ENCODE measurements at regions not wholly inside any gene's neighbourhood (a gene's known extent, or its start where the extent isn't known, plus 50 kb on each side); places are given as distances from the start of the nearest gene placed in this dataset.
"Not testable (repeated sequence)": the region's sequence is repeated elsewhere in the genome, so short reads cannot be mapped to it uniquely, and the experiment has no call there.

DNA sequence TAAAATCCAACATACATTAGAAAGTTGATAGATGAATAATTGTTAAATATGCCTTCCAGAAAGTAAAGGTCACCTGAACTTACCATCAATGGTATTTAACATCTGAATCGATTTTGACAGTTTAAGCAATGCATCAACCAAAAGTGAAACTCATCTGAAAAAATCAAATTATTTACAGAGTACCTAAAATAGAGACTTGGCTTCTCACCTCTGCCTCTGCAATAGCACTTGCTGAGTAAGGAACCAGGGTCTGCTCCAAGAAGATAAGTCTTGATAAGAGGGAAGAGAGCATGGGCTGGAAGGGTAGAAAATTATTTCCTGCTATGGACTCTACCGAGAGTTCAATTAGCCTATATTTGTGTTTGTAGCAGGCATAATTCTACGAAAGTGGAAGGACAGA is 868.3 kb downstream of the STIM2 start:
- no peak for DNase-seq (ENCODE audit: low spot score)

DNA sequence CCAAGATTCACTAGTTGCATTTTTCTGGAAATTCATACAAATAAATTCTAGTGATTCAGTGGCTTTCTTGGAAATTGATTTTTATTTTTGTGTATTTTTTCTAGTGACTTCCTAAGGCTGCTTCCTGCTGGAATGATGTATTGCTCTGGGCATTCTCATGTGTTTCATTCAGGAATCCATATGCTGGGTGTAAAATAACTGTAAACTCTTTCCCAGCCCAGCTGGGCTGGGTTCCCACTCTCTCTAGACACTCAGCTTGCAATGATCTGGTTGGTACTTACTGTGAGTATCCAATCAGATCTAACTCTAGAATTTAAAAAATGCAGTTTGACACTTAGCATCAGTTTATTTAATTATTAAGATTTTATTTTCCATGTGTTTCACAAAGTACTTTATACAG is 882.2 kb downstream of the STIM2 start:
- no peak for DNase-seq (ENCODE audit: low spot score)

DNA sequence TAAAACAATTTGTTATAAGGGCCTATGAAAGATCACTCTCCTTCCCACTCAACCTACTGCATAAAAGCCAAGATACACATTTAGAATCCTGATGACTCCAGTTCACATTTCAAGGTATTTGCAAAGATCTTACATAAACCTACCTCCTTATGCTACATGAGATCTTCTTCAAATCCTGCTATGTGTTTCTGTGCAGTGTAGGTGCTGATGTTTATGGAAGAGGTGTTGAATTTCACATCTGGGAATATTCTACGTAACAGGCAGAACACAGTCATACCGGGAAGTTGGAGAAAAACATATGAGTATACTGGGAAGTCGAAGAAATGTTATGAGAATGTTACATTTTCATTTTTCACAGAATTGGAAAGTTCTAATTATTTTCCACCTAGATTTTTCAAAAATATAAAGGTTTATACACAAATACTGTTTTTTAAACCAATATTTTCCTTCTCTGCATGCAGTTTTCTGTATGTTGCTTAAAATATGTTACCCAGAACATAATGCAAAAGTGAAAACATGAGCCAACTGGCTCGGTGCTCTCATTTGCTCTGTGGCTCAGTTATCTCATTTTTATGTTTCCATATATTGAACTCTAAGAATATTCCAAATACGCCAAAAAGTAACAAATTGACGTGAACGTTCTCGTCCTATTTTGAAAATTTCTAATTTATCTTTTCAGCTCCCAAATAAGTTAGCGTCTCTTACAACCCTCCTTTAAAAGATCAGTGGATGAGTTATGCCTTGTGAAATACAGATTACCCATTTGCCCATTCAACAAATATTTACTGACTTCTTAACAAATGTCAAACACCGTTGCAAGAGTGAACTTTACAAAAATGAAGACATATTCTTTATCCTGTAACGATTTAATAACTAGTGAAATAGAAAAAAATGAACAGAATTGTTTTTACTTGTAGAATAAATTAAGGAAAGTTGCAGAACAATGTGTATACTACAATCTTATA is 899.3 kb downstream of the STIM2 start:
- no peak for DNase-seq (ENCODE audit: low spot score)

DNA sequence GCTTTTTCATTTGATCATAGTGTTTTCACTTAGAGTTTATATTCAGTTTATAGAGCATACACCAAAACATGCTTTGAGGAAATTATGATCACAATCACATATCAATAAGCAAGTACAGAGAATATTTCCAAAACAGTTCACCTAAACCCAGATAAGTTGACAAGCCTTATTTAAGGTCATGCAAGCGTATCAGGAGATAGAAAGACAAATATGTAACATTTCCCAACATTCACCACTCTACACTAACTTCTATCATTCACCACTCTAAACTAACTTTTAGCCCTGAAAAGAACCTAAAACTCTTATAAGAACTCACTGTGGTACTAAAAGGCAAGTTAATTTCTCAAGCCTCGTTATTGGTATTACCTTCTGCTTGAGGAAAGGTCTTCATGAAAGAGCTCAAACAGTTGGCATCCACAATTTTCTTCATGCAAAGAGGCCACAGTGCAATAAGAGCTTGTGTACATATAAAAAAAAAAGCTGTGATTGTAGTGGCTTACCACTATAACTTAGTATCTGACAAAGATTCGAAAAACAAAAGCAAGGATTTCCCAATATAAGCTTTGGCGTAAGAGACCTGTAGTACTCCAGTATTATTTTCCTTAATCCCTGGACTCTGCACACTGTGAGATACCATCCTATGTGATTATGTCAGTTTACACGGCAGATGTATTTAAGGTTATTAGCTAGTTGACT is 903.3 kb downstream of the STIM2 start:
- DNase-seq (ENCODE audit: low spot score) = no peak

DNA sequence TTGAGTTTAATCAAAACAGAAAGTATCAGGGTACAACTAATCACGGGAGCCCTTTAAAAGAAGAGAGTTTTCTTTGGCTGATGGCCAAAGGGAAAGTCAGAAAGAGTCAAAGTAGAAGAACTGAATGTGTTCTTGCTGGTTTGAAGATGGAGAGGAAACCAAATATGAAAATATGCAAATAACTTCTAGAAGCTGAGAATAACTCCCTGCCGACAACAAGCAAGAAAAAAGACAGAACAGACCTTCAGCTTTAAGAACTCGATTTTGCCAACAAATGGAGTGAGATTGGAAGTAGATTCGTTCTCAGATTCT is 903.8 kb downstream of the STIM2 start:
- no peak for DNase-seq (ENCODE audit: low spot score)

DNA sequence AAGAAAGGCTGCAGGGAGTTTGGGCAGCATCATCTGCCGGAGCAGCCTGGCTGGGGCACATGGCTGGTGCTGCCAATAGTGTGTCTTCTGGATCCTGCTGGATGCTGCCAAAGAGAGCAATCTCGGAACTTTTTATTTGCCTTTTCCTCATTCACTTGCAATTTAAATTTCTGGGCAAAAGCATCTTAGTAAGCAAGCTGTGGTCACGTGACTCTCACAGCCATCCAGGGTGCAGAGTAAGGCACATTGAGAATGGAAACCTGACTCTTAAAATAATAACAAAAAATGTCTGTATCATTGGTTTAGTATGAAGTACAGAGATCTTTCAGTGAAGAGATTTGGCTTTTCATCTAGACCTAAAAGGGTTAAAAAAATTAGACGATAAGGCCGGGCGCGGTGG is 910.3 kb downstream of the STIM2 start:
- DNase-seq (ENCODE audit: low spot score) = no peak

DNA sequence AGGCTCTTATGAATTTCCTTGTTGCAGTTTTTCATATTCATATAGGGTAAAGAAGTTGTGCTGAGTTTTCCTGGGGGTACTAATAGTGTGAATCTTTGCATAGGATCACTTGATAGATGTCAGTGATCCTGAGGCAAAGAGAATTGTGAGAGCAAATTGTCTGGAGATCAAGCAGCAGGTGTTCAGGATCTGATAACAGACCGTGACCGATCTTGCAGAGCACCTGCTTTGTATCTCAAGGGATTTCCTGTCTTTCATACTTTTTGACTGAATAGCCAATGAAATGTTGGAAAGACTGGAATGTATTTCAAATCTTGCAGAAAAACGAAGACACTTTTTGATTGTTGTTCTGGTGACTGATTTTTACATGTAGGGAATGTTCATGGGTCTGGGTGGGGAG is 914.5 kb downstream of the STIM2 start:
- no peak for DNase-seq (ENCODE audit: low spot score)

DNA sequence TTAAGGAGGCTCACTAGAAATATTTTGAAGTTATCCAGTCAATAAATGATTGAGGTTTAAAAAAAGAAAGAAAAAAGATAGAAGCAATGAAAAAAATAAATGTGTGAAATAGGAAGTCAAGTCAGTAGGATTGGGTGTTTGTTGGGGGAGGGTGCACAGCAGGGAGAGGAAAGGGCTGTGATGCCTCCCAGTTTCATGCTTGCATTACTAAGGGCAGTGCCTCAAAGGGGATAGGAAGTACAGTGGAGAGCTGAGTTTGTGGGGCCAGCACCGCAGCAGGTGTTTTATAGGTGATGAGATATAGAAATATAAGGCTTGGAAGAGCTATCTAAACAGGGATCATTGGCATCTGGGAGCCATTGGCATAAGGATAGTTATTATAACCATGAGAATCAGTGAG is 919.2 kb downstream of the STIM2 start:
- DNase-seq (ENCODE audit: low spot score) = no peak

DNA sequence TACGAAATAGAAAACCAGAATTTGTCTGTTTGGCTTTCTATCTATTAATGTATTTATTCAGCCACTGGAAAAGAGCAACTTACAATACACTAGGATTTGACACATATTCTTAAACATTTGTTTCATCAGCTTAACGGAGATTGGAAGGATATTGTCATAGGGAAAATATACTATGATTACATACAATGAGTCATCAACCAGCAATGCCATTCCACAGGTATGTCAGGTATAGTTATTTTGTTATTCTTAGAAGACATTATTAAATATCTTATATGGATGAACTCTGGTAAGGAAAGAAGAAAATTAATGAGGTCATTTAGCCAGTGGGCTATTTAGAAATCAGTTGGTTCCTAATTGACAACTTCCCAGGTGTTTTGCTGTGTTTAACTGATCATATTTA is 926.6 kb downstream of the STIM2 start:
- no peak for DNase-seq (ENCODE audit: low spot score)

DNA sequence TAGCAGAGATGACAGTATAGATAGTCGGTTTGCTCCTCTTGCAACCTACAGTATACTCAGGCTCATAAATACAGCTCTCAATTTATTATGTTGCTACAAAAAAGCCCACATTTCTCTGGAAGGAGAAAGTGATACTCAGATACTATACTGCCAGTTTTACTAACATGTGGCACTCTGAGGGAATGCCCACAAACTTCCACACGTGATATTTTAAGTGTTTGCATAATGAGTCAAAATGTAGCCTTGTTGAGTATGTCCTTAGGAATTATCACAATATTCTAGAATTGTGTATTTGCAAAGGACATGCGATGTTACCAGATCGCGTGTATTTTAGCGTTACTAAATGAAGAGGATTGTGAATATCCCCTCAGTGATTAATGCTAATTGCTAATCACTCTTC is 929.1 kb downstream of the STIM2 start:
- no peak for DNase-seq (ENCODE audit: low spot score)

DNA sequence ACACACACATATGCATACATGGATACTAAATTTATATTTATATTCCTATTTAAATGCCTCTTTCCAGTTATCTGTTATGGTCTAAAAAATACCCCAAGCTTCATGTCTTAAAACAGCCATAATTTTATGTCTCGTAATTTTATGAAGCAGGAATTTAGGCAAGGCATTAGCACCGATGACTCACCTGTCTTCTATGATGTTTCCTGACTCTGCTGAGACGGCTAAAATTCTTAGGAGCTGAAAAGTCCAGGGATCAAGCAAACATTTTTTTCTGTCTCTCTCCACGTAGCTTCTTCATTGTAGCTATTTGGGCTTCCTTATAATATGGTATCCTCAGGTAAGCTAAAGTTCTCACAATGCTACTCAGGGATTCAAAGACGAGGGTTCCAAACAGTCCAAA is 930.3 kb downstream of the STIM2 start:
- no peak for DNase-seq (ENCODE audit: low spot score)

DNA sequence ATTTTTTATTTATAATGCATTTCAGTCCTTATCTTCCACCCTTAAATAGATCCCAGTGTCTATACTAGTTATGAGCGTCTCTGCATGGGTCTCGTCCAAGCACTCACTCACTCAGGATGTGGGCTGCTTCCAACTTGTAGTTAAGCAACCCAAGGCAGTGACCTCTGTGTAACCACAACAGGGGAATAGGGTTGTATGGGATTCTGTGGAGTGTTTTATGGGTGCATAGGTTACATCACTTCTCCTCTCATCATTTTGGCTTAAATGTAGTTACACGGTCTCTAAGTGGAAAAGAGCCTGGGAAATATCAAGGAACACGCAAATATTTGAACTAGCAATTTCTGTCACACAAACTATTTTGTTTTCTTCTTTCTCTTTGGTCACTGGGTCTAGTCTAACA is 931.0 kb downstream of the STIM2 start:
- DNase-seq (ENCODE audit: low spot score) = no peak

DNA sequence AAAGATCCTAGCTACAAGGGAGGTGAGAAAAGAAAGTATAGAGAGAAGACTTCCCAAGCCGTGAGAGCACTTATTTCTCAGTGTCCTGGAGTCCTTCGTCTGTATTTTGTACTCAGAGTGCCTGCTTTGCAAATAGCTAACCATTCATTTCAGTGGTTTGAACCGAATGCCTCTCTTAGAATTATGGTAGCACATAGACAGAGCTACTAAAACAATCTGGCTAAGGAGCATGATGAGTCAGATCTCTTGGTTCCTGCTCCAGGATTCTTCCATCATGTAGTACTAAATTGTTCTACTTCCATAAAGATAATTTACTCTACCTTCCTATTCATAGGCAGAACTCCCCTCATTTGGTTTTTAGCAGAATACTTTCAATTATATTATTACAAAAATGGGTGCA is 946.6 kb downstream of the STIM2 start:
- no peak for DNase-seq (ENCODE audit: low spot score)

DNA sequence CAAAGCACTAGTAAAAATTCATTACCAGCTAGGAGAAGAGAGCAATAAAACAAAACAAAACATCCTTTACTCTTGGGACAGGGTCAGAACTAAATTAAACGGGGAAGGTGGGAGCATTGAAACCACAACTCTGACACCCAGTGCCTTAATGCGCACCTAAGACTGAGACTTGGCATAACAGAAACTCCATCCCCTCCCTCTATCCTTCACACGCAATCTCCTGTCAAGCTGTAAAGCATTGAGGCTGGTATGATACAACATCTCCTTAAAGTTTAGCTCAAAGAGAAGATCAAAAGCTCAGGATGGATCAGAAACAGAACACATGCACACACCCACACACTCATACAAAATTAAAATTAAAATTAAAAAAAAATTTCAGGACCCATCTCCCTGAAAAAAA is 951.3 kb downstream of the STIM2 start:
- DNase-seq (ENCODE audit: low spot score) = no peak

DNA sequence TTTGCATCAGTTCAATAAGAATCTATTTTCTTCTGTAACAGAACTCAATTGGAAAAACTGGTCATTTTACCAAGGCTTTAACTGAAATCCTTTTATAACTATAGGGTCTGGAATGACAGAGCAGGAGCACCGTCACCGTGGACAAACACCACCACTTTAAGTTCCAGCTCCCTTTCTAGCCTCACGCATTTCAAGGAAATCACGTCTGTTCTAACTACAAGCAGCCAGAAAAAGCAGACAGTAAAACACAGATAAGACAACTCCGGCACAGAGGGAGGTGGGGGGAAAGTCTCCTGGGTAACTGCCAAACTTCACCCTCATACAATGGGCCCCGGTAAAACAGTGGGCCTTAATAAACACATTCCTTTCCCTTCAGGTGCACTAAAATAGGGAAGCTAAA is 952.6 kb downstream of the STIM2 start:
- not testable (repeated sequence) for DNase-seq (ENCODE audit: low spot score)

DNA sequence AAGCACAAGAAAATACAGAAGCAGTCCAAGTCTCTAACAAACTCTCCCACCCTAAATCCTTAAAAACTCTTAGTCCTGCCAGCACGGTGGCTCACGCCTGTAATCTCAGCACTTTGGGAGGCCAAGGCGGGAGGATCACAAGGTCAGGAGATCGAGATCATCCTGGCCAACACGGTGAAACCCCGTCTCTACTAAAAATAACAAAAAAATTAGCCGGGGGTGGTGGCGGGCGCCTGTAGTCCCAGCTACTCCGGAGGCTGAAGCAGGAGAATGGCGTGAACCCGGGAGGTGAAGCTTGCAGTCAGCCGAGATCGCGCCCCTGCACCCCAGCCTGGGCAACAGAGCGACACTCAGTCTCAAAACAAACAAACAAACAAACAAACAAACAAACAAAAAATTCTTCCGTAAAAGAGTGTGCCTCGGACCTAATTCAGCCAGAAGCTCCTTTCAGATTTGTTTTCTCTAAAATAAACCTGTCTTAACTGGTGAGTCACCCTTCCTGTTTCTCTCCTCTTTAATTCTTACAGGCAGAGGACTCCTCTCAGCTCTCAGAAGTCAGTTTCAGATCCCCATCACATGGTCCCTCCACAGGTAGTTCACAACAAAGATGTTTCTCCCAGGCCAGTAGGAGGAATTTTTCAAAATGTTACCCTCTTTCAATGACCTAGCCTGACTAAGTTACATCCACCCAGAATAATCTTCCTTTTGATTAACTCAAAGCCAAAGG is 953.2 kb downstream of the STIM2 start:
- not testable (repeated sequence) for DNase-seq (ENCODE audit: low spot score)

DNA sequence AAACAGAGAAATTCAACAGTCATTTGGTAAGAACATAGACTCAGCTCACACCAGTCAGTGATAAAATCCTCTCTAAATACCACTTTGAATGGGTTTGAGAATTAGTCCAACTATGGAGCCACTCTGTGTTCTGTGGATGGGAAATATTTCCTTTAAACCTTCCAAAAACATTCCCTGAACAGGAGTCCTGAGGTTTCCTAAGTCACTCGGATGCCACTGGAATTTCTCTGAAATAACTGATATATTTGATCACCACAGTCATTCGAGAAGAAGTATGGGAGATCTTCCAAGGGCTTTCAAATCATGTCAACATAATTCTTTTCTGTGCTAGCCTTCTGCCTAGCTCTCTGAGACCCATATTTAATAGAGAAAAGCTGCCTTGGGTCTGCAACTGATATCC is 958.6 kb downstream of the STIM2 start:
- no peak for DNase-seq (ENCODE audit: low spot score)

DNA sequence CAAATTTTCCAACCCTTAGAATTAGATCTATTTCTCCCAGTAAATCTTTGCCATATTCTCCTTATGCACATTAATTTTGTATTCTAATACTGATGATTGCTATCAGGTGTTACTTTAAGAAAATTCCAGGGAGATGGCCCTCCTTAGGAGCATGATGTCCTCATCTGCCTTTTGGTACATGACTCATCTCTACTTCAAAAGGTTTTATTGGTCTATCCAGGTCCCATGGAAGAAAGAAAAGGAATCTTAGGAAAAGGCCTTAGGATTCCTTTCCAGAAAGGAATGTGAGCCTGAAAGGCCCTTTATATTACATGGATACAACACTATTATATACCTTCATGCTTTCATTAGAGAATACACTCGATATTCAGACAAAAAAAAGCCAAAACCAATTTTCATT is 968.2 kb downstream of the STIM2 start:
- no peak for DNase-seq (ENCODE audit: low spot score)

DNA sequence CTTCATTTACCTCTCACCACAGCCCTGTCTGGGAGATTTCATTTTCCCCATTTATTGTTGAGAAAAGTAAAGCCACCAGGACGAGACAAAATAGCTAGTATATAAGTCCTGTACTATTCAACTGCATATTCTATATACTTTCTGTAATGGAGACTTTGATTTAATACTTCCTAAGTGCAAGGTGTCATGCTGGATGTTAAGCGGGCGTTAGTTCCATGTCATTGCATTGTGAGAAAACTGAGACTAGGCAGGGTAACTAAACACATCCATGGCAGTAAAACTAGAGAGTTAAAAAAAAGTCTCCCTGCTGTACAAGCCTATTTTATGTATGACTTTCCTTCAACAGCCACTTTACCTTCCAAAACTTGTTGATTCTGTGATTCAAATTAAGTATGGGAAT is 969.6 kb downstream of the STIM2 start:
- no peak for DNase-seq (ENCODE audit: low spot score)

DNA sequence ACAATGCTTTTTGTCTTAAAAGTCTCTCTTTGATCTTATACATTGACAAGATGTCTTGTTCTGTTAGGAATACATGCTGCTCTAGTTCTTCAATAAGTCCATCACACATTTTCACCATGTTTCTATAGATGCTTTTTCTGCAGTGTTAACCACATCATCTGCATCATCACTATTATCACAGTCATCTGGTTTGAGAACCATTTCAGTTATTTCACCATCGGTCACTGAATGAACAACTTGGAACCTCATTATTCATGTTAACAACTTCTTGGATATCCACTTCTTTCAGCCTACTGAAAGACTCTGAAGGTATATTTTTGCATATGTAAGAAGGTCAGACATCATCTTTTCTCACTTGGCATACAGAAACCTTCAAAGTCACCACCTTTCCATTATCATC is 975.2 kb downstream of the STIM2 start:
- DNase-seq (ENCODE audit: low spot score) = no peak

DNA sequence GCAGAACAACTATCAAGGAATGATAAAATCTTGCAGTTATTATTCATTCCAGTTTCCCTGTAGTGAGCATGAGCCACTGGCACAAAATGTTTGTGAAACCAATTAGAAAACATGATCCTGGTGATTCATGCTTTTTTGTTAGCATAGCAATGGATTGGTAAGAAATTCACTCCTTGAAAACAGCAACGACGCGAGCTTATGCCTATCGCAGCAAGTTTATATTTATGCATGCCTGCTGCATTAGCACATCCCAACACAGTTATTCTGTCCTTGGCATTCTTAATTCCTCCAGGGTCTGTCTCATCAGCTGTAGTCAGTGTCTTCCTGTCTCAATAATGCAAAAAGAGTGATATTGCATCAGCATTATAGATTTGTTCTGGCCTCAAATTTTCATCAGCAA is 975.9 kb downstream of the STIM2 start:
- DNase-seq (ENCODE audit: low spot score) = no peak

DNA sequence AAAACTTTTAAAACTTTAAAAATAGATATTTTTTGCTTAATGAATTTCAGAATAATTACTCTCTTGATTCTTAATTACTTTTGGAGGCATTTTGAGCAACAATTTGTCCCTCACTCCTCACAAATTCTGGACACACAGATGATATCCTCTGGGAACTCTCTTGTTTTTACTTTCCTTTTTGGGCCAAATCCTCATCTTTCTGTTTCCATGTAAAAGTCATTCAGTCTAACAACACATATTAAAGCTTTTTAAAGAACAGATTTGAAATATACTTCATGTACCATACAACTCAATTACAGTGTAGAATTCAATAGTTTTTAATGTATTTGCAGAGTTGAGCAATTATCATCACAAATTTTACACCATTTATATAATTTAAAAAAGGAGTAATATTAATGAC is 983.1 kb downstream of the STIM2 start:
- no peak for DNase-seq (ENCODE audit: low spot score)

DNA sequence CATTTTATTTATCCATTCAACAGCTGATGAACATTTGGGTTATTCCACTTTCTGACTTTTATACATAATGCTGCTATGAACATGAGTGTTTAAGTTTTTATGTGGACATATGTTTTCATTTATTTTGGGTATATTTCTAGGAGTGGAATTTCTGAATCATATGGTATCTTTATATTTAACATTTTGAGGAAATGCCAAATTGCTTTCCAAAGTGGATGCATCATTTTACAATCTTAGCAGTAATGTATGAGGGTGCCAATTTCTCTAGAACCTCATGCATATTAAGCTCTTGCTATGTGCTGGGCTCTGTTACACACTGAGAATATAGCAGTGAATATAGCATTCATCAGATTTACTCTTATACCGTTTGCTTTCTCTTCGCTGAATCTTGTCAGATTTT is 983.7 kb downstream of the STIM2 start:
- DNase-seq (ENCODE audit: low spot score) = no peak
